Caki2 (cell line): ENCODE measurements at regions not wholly inside any gene's neighbourhood (a gene's known extent, or its start where the extent isn't known, plus 50 kb on each side); places are given as distances from the start of the nearest gene placed in this dataset.

Experiments used
- DNase-seq: peaks from one replicate; pipeline ENCODE4 v3.0.0-alpha.2; 2015; ENCODE audit warnings: low read depth
- in situ Hi-C: cut with HindIII; loops from 2 replicates; pipeline ENCODE4 v1.10.0; 2016; ENCODE audit warnings: low sequenced_read_pairs, low pct_unique_long_range_greater_than_20kb, mixed read lengths

GRCh38 chr13:88124142-88124541, 453.0 kb downstream of the SLITRK5 start:
- DNase-seq: no peak
- in situ Hi-C loops: no loop called here

GRCh38 chr13:88125055-88125454, 453.9 kb downstream of the SLITRK5 start:
- in situ Hi-C loops: no loop called here
- no peak for DNase-seq

GRCh38 chr13:88136098-88136790, 465.1 kb downstream of the SLITRK5 start:
- in situ Hi-C loops: no loop called here
- DNase-seq: no peak

GRCh38 chr13:88142653-88143052, 471.5 kb downstream of the SLITRK5 start:
- DNase-seq: no peak
- in situ Hi-C loops: no loop called here

DNA sequence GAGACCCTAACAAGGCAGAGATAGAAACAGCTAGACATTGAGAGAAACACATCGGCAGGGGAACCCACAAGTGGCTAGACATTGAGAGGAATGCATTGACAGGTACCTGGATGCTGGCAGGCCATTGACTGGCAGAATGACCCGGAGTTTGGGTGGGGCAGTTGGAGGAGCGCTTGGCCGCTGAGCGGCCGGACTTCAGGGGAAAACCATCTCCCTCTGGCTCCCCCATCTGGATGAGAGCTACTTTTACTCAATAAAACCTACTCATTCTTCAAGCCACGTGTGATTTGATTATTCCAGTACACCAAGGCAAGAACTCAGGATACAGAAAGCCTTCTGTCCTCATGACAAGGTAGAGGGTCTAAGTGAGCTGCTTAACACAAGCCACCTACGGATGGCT, 473.4 kb downstream of the SLITRK5 start:
- in situ Hi-C loops: no loop called here
- DNase-seq: no peak

DNA sequence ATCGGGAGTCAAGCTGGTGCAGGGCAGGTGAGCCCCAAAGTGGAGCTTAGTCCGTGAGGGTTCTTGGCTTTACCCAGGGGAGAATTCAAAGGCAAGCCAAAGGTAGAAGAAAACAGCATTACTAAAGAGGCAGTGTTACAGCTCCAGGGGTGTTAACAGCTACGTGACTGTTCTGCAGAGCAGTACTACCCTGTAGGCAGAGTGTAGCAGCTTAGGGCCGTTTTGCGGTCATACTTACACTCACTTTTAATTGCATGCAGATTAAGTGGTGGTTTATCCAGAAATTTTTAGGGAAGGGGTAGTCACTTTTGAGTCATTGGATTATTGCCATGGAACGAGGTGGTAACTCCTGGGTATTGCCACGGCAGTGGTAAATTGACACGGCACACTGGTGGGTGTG, 482.2 kb downstream of the SLITRK5 start:
- in situ Hi-C loops: no loop called here
- DNase-seq: no peak

- DNase-seq: no peak
- in situ Hi-C loops: no loop called here
Observed at GRCh38 chr13:88154001-88154400, 482.8 kb downstream of the SLITRK5 start.

DNA sequence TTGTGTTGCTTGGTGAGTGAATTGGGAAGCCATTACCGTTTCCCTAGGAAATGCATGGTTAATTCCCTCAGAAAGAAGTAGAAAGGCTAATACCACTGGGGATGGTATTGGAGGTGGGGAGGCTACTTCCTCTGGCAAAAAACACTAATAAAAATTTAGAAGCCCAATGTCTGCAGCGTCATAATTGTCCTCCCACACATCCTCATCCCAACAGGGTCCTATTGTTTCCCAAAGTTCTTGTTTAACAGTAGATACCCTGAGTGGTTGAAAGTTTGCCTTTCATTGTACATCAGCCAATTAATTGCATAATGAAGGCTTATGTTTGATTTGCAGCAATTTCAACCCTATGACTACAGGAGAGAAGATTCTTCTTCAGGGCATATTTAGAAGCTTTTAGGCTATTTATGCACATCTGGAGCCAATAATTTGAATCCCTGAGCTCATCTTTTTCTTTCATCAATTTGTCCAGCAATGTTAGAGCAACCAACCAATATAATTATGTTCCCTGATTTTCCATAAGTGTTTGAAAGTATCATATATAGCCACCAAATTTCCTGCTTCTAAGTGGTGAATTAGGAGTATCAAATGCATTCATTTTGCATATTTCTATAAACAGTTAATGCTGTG, 491.0 kb downstream of the SLITRK5 start:
- in situ Hi-C loops: no loop called here
- no peak for DNase-seq

- no peak for DNase-seq
- in situ Hi-C loops: no loop called here
Observed at GRCh38 chr13:88176231-88176630, 505.1 kb downstream of the SLITRK5 start.

DNA sequence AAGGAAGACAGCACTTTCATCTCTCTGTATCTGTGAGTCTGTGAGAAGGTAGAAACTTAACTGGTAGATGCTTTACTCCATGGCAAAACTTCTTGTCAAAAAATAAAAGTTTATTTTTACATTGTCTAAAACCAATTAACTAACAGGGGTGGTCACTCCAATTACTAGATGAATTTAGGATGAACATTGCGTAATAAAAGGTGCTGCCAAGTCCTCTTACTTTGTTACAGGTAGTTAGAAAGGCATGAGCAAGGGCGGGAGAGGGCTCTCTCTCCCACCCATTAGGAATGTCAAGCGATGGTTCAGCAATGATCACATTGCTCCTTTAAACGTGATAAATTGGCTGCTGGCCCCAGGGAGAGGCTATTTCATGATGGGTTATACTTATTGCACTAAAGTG, 512.3 kb downstream of the SLITRK5 start:
- in situ Hi-C loops: no loop called here
- no peak for DNase-seq

GRCh38 chr13:88188986-88189385, 517.8 kb downstream of the SLITRK5 start:
- DNase-seq: no peak
- in situ Hi-C loops: no loop called here

GRCh38 chr13:88189728-88190127, 518.6 kb downstream of the SLITRK5 start:
- no peak for DNase-seq
- in situ Hi-C loops: no loop called here

DNA sequence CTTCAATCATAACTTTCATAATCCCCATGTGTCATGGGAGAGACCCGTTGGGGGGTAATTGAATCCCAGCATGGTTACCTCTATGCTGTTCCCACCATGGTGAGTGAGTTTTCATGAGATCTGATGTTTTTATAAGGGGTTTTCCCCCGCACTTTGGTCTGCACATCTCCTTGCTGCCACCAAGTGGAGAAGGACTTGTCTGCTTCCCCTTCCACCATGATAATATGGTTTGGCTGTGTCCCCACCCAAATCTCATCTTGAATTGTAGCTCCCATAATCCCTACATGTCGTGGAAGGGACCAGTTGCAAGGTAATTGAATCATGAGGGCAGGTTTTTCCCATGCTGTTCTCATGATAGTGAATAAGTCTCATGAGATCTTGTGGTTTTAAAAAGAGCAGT, 524.9 kb downstream of the SLITRK5 start:
- in situ Hi-C loops: no loop called here
- DNase-seq: no peak

DNA sequence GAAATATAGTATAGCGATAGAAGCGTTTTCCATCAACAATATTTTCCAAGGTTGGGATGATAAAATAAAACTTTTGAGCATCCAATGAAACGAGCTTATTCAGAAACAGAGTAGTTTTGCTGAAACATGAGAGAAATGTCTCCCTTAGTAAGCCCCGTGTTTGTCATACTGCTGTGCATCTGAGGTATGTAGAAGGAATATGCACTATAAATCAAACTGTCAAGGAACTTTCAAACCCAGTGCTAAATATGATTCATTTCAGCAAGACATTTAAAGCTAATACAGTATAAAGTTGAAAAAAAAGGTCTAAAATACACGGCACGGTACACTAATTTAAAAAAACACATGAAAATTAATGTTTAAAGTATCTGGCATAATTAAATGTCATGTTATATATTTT, 546.2 kb downstream of the SLITRK5 start:
- DNase-seq: peak; percentile 60
- in situ Hi-C loops: no loop called here

- in situ Hi-C loops: no loop called here
Observed at GRCh38 chr13:88217883-88218282, 546.7 kb downstream of the SLITRK5 start.

DNA sequence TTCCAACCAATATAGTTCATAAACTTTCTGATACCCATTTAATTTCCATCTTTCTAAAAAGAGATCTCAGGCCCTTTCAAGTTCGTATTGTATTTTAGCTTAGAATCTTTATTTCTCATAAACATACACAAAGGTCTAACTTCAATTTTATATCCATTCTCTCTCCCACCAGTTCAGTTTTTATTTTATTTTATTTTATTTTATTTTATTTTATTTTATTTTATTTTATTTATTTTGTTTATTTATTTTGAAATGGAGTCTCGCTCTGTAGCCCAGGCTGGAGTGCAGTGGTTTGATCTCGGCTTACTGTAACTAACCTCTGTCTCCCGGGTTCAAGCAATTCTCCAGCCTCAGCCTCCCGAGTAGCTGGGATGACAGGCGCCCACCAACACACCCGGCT, 552.8 kb downstream of the SLITRK5 start:
- in situ Hi-C loops: no loop called here
- no peak for DNase-seq

More at GRCh38 chr13:88217883-88218282, 546.7 kb downstream of the SLITRK5 start:
- DNase-seq: peak; percentile 23

GRCh38 chr13:88235441-88235840, 564.3 kb downstream of the SLITRK5 start:
- in situ Hi-C loops: no loop called here
- no peak for DNase-seq

GRCh38 chr13:88246239-88246638, 575.1 kb downstream of the SLITRK5 start:
- in situ Hi-C loops: no loop called here
- no peak for DNase-seq

DNA sequence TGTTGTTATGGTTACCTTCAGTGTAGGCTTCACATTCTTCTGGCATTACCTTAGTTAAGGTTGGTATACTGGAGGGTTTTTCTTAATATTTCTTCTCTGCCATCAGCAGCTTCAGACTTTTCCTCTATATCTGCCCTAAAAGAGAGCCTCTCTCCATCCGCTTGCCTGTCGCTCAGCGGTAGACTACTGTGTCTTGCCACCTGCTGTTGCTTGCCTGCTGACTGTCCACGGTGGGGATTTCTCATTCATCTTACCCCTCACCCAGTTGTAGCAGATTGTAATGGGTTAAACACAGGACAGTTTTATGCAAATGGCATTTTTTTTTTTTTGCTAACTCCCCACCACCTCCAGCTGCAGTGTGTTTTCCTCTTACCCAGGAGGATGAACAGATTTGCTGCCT, 577.2 kb downstream of the SLITRK5 start:
- in situ Hi-C loops: no loop called here
- no peak for DNase-seq

- in situ Hi-C loops: no loop called here
- DNase-seq: peak; percentile 90
Observed at GRCh38 chr13:88257706-88258105, 586.5 kb downstream of the SLITRK5 start.
